HPDE6-E6E7 (cell line): ENCODE measurements at regions not wholly inside any gene's neighbourhood (a gene's known extent, or its start where the extent isn't known, plus 50 kb on each side); places are given as distances from the start of the nearest gene placed in this dataset.
"Not testable (repeated sequence)": the region's sequence is repeated elsewhere in the genome, so short reads cannot be mapped to it uniquely, and the experiment has no call there.

Experiments
- DNase-seq: peaks from one replicate; pipeline ENCODE4 v3.0.0; 2011; ENCODE audit warnings: missing footprints; ENCODE audit errors: extremely low spot score

DNA sequence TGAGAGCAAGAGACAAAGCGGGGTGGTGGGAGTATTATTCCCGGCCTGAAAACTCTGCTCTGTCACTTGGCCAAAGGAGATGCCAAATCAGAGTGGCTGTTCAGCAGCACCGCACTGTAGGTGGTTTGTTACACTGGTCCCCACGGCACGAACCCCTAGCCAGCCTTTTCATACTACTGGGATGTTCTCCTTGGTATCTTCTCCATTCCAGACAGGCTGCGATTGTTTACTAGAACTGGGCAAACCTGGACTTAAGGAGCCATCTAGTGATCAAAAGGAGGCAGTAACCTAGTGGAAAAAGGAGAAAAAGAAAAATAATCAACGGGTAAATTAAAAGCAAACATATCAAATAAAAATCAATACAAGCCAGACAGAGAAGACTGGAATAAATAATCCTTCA is 58.9 kb upstream of the TMTC2 start:
- peak; percentile 38 for DNase-seq

DNA sequence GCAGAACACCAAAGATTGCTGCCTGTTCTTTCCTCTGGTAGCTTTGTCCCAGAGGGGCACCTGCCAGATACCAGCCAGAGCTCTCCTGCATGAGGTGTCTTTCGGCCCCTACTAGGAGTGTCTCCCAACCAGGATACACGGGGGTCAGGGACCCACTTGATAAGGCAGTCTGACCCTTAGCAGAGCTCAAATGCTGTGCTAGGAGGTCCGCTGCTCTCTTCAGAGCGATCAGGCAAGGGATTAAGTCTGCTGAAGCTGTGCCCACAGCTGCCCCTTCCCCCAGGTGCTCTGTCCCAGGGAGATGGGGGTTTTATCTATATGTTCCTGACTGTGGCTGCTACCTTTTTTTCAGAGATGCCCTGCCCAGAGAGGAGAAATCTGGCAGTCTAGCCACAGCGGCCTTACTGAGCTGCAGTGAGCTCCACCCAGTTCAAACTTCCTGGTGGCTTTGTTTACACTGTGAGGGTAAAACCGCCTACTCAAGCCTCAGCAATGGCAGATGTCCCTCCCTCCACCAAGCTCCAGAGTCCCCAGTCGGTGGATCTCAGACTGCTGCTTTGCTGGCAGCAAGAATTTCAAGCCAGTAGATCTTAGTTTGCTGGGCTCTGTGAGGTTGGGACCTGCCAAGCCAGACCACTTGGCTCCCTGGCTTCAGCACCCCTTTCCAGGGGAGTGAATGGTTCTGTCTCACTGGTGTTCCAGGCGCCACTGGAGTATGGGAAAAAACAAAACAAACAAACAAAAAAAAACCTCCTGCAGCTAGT is 52.0 kb upstream of the TMTC2 start:
- not testable (repeated sequence) for DNase-seq

DNA sequence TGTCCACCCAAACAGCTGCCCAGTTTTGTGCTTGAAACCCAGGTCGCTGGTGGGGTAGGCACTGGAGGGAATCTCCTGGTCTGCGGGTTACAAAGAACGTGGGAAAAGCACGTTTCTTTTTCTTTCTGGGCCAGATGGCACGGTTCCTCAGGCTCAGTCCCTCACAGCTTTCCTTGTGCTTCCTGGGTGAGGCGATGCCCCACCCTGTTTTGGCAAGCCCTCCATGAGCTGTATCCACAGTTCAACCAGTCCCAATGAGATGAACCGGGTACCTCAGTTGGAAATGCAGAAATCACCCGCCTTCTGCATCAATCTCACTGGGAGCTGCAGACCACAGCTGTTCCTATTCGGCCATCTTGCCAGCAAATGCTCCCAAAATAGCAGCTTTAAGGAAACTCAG is 51.4 kb upstream of the TMTC2 start:
- no peak for DNase-seq
